NT2/D1 (cell line): ENCODE measurements at regions not wholly inside any gene's neighbourhood (a gene's known extent, or its start where the extent isn't known, plus 50 kb on each side); places are given as distances from the start of the nearest gene placed in this dataset.
"Not testable (repeated sequence)": the region's sequence is repeated elsewhere in the genome, so short reads cannot be mapped to it uniquely, and the experiment has no call there.

Experiments used
- SUZ12 ChIP-seq: IDR thresholded peaks from 2 replicates; pipeline ENCODE4 v1.6.1; 2011; ENCODE audit not compliant: insufficient read length, insufficient read depth; ENCODE audit errors: extremely low read depth
- YY1 ChIP-seq: IDR thresholded peaks from 2 replicates; pipeline ENCODE4 v1.6.1; 2011; ENCODE audit not compliant: insufficient read length, insufficient read depth
- ZNF274 ChIP-seq: IDR thresholded peaks from 2 replicates; pipeline ENCODE4 v1.6.1; 2011; ENCODE audit warnings: mild to moderate bottlenecking, low read depth, low read length

DNA sequence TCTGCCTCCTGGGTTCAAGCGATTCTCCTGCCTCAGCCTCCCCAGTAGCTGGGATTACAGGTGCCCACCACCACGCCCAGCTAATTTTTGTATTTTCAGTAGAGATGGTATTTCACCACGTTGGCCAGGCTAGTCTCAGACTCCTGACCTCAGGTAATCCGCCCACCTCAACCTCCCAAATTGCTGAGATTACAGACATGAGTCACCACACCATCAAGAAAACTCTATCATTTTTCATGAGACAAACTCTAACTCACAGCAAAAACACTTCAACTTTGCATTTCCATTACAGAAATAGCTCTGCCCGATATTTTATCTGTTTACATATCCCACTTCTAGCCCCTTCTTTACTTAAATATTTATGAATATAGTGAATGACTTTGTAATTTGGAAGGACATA is 561.1 kb downstream of the TMX3 start:
- TF ChIP-seq YY1, ZNF274, SUZ12: not testable (repeated sequence)
